Central memory CD8-positive, alpha-beta T cell (primary cell): ENCODE measurements at regions not wholly inside any gene's neighbourhood (a gene's known extent, or its start where the extent isn't known, plus 50 kb on each side); places are given as distances from the start of the nearest gene placed in this dataset.

Source experiments
- ATAC-seq: fragments of 150-1000 bp; cut with Tn5 transposase; replicated peaks from 2 replicates; pipeline ENCODE4 v1.10.0; 2022; ENCODE audit warnings: mild to moderate bottlenecking, moderate FRiP score, moderate number of reproducible peaks; ENCODE audit not compliant: poor library complexity, severe bottlenecking; ENCODE audit errors: extremely low read depth
- DNase-seq, 2 donors: peaks; one replicate each; pipeline ENCODE4 v3.0.0; 2021; ENCODE audit warnings: low spot score in 2 of 2
- H3K27ac Mint-ChIP-seq: one replicate; pipeline ENCODE4 v1.8.0; 2022; ENCODE audit warnings: low read depth, mild to moderate bottlenecking, moderate library complexity, mixed read lengths
- H3K27me3 Mint-ChIP-seq: one replicate; pipeline ENCODE4 v1.8.0; 2022; ENCODE audit warnings: mixed read lengths
- H3K36me3 Mint-ChIP-seq: one replicate; pipeline ENCODE4 v1.8.0; 2022; ENCODE audit warnings: mild to moderate bottlenecking, moderate library complexity, mixed read lengths; ENCODE audit not compliant: insufficient read depth
- H3K4me1 Mint-ChIP-seq: one replicate; pipeline ENCODE4 v1.8.0; 2022; ENCODE audit warnings: mixed read lengths
- H3K4me3 Mint-ChIP-seq: one replicate; pipeline ENCODE4 v1.8.0; 2022; ENCODE audit warnings: mild to moderate bottlenecking, moderate library complexity, mixed read lengths
- H3K9me3 Mint-ChIP-seq: one replicate; pipeline ENCODE4 v1.8.0; 2022; ENCODE audit warnings: mixed read lengths

DNA sequence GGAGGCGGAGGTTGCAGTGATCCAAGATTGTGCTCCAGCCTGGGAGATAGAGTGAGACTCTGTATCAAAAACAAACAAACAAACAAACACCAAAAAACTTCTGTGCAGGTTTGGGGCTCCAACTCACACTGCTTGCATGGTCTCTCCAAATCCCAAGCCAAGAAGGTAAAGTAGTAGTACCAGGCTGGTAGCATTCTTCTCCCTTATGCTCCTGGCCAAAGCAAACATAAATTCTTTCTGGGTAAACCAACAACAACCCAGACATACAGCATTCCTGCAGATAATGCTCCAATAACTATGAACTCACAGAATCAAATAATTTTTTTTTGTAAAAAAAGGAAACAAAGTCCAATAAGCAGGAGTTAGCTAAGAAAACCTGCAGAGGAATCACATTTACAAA, 57.8 kb upstream of the KLHL31 start:
- H3K4me3 Mint-ChIP-seq: no peak overlapping the region

DNA sequence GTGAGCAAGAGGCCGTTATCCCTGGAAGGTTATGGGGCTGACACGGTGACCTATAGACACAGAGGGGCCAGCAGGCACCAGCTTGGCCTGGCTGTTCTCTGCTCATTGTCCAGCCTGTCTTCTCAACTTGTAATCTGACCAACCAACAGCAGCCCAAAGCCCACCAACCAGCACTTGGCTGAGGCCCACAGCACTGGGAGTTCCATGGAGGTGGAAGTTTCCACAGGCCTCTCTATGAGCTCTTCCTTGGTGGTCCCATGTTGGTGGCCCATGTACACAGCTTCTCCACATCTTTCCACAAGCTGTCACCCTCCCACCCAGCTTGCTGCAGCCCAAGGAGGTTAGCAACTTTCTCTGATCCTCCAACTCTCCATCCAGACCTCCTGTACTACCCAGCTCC, 56.2 kb upstream of the KLHL31 start:
- ATAC-seq (no peak), DNase-seq (no peak)
- Mint-ChIP-seq H3K27me3 (peaks cover 35% of the 10 kb centered on the region), H3K4me1 (peaks cover 15% of the 10 kb centered on the region), H3K9me3 (no peaks in the 10 kb centered on the region), H3K27ac (no peak overlapping the region), H3K4me3 (no peak overlapping the region), H3K36me3 (peaks cover 2% of the 10 kb centered on the region)

More for the DNA sequence above, 57.8 kb upstream of the KLHL31 start:
- H3K9me3 Mint-ChIP-seq: no peaks in the 10 kb centered on the region
- no peak for DNase-seq
- no peak for ATAC-seq
- H3K4me1 Mint-ChIP-seq: peaks cover 18% of the 10 kb centered on the region
- H3K27ac Mint-ChIP-seq: no peak overlapping the region
- peaks cover 2% of the 10 kb centered on the region for H3K36me3 Mint-ChIP-seq
- H3K27me3 Mint-ChIP-seq: peaks cover 27% of the 10 kb centered on the region

DNA sequence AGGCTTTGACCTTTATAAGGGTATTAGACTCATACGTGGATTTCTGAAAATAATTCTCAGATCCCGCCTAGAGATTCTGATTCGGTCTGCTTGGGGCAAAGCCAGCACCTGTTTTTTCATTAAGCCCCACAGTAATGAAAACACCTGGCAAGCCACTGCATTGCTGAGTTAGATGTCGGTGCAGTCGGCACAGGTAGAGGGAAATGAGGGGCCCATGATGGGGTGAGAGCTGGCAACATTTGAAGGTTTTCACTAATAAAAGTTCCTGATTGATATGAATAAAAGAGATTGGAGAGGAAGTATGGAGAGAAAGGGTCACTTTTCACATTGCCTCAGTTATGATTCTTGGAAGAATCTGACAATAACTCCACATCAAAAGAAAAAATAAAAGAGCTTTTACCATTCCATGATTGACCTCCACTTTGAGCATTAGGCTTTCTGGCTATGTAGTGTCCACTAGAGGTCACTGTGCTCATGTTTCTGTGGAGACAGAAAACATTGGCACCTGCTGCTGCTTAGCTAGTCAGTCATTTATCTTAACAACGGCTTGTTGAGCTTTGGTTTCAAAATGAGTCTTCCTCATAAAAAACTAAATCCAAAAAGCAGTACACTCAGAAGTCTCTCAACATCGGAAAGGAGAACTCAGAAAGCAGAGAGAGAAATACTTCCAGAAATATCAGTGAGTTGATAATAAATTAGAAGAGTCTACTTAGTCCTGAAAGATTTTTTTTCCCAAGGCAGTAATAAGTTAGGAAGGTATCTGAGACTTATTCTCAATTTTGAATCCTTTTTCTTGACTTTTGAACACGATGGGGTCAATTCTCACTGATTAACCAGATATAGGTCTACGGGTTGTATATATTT, 53.3 kb upstream of the KLHL31 start:
- ATAC-seq: peak; percentile 74
- H3K9me3 Mint-ChIP-seq: no peaks in the 10 kb centered on the region
- H3K4me3 Mint-ChIP-seq: no peak overlapping the region
- DNase-seq: peak in 1 of 2 donors; percentile 13
- peaks cover 31% of the 10 kb centered on the region for H3K27me3 Mint-ChIP-seq
- no peaks in the 10 kb centered on the region for H3K36me3 Mint-ChIP-seq
- H3K4me1 Mint-ChIP-seq: peaks cover 7% of the 10 kb centered on the region
- no peak overlapping the region for H3K27ac Mint-ChIP-seq

DNA sequence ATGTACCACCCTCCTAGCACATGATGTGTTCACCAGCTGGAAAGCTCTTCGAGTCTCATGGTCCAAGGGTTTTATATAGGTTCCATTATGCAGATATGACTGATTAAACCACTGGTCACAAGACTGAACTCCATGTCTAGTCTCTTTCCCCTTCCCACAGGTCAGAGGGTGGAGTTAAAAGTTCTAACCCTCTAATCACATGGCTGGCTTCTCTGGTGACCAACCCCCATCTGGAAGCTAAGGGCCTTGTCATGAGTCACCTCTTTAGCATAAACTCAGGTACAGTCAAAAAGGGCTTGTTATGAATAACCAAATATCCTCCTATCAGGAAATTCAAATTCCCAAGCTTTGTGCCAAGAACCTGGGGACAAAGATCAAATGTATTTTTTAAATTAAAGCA, 52.0 kb upstream of the KLHL31 start:
- no peak for DNase-seq
- H3K9me3 Mint-ChIP-seq: no peaks in the 10 kb centered on the region
- H3K4me1 Mint-ChIP-seq: peaks cover 7% of the 10 kb centered on the region
- H3K4me3 Mint-ChIP-seq: no peak overlapping the region
- no peak overlapping the region for H3K27ac Mint-ChIP-seq
- ATAC-seq: no peak
- no peaks in the 10 kb centered on the region for H3K36me3 Mint-ChIP-seq
- peaks cover 35% of the 10 kb centered on the region for H3K27me3 Mint-ChIP-seq

DNA sequence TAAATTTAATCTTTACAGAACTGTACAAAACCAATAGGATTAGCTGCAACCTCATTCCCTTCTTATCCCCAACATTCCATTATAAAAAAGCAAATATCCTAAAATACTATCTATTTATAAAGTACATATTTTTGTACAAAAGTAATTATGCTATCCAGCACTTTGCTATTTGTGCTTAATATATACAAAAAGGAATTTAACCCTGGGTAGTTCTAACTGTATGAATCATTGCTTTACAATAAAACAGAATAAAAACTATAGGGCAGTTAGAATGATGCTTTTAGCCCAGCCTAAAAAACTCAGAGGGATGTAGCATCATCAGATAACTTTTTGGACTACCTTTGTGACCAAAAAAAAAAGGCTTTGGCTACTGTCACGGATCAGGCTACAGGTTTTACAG, 49.9 kb upstream of the KLHL31 start:
- H3K27me3 Mint-ChIP-seq: peaks cover 57% of the 10 kb centered on the region
- H3K36me3 Mint-ChIP-seq: no peaks in the 10 kb centered on the region
- DNase-seq (no peak), ATAC-seq (no peak)
- no peak overlapping the region for H3K27ac Mint-ChIP-seq
- H3K4me1 Mint-ChIP-seq: peaks cover 7% of the 10 kb centered on the region
- no peak overlapping the region for H3K4me3 Mint-ChIP-seq
- H3K9me3 Mint-ChIP-seq: no peaks in the 10 kb centered on the region
